T-helper 17 cell (primary cell): ENCODE measurements at regions not wholly inside any gene's neighbourhood (a gene's known extent, or its start where the extent isn't known, plus 50 kb on each side); places are given as distances from the start of the nearest gene placed in this dataset.

Source experiments
- ATAC-seq: fragments of 150-1000 bp; cut with Tn5 transposase; 2 replicates; pipeline ENCODE4 v1.10.0; 2021; ENCODE audit warnings: mild to moderate bottlenecking, moderate library complexity
- DNase-seq, 3 donors: peaks; one replicate each; pipeline versions ENCODE4 v3.0.0 to v3.0.0-alpha.2; 2020 to 2021
- H3K9me3 ChIP-seq: one replicate; pipeline ENCODE4 v1.7.0; 2013; ENCODE audit warnings: low read length, mild to moderate bottlenecking; ENCODE audit not compliant: control insufficient read depth, poor library complexity, severe bottlenecking
- H3K27ac Mint-ChIP-seq: one replicate; pipeline ENCODE4 v1.8.0; 2022; ENCODE audit warnings: mild to moderate bottlenecking, moderate library complexity, mixed read lengths
- H3K27me3 Mint-ChIP-seq: one replicate; pipeline ENCODE4 v1.8.0; 2022; ENCODE audit warnings: mixed read lengths
- H3K36me3 Mint-ChIP-seq: one replicate; pipeline ENCODE4 v1.8.0; 2022; ENCODE audit warnings: low read depth, mixed read lengths
- H3K4me1 Mint-ChIP-seq: one replicate; pipeline ENCODE4 v1.8.0; 2022; ENCODE audit warnings: mild to moderate bottlenecking, mixed read lengths
- H3K4me3 Mint-ChIP-seq: one replicate; pipeline ENCODE4 v1.8.0; 2022; ENCODE audit warnings: mild to moderate bottlenecking, moderate library complexity, mixed read lengths

- Mint-ChIP-seq H3K36me3 (no peaks in the 10 kb centered on the region), H3K4me3 (no peak overlapping the region), H3K27ac (no peak overlapping the region), H3K4me1 (no peaks in the 10 kb centered on the region), H3K27me3 (no peaks in the 10 kb centered on the region)
- H3K9me3 ChIP-seq, result no peaks in the 10 kb centered on the region
- ATAC-seq (no peak), DNase-seq (no peak)
Measured at GRCh38 chr1:195804547-195804946, 803.7 kb downstream of the KCNT2 start.

- no peaks in the 10 kb centered on the region for H3K36me3 Mint-ChIP-seq
- no peak overlapping the region for H3K27ac Mint-ChIP-seq
- no peaks in the 10 kb centered on the region for H3K4me1 Mint-ChIP-seq
- H3K9me3 ChIP-seq, result no peaks in the 10 kb centered on the region
- ATAC-seq, result no peak
- H3K27me3 Mint-ChIP-seq, result no peaks in the 10 kb centered on the region
- H3K4me3 Mint-ChIP-seq, result no peak overlapping the region
- no peak for DNase-seq
Measured at GRCh38 chr1:195799016-195799415, 809.2 kb downstream of the KCNT2 start.

- ATAC-seq (no peak), DNase-seq (no peak)
- no peaks in the 10 kb centered on the region for H3K36me3 Mint-ChIP-seq
- H3K27me3 Mint-ChIP-seq, result no peaks in the 10 kb centered on the region
- H3K4me1 Mint-ChIP-seq, result no peaks in the 10 kb centered on the region
- no peak overlapping the region for H3K4me3 Mint-ChIP-seq
- no peak overlapping the region for H3K27ac Mint-ChIP-seq
- no peaks in the 10 kb centered on the region for H3K9me3 ChIP-seq
Measured at GRCh38 chr1:195794225-195794624, 814.0 kb downstream of the KCNT2 start.

GRCh38 chr1:195791796-195792195 lies 816.4 kb downstream of the KCNT2 start:
- Mint-ChIP-seq H3K27ac (no peak overlapping the region), H3K4me3 (no peak overlapping the region), H3K27me3 (no peaks in the 10 kb centered on the region), H3K36me3 (no peaks in the 10 kb centered on the region), H3K4me1 (no peaks in the 10 kb centered on the region)
- ATAC-seq (no peak), DNase-seq (no peak)
- no peaks in the 10 kb centered on the region for H3K9me3 ChIP-seq

GRCh38 chr1:195790514-195791168 lies 817.6 kb downstream of the KCNT2 start:
- H3K27ac Mint-ChIP-seq, result no peak overlapping the region
- DNase-seq (no peak), ATAC-seq (no peak)
- no peaks in the 10 kb centered on the region for H3K36me3 Mint-ChIP-seq
- no peaks in the 10 kb centered on the region for H3K27me3 Mint-ChIP-seq
- no peaks in the 10 kb centered on the region for H3K4me1 Mint-ChIP-seq
- no peak overlapping the region for H3K4me3 Mint-ChIP-seq
- H3K9me3 ChIP-seq, result no peaks in the 10 kb centered on the region

- no peaks in the 10 kb centered on the region for H3K9me3 ChIP-seq
- Mint-ChIP-seq H3K4me1 (no peaks in the 10 kb centered on the region), H3K4me3 (no peak overlapping the region), H3K27ac (no peak overlapping the region), H3K36me3 (no peaks in the 10 kb centered on the region), H3K27me3 (no peaks in the 10 kb centered on the region)
- ATAC-seq (no peak), DNase-seq (no peak)
Measured at GRCh38 chr1:195789321-195789720, 818.9 kb downstream of the KCNT2 start.

- Mint-ChIP-seq H3K36me3 (no peaks in the 10 kb centered on the region), H3K27ac (no peak overlapping the region), H3K27me3 (no peaks in the 10 kb centered on the region), H3K4me3 (no peak overlapping the region), H3K4me1 (no peaks in the 10 kb centered on the region)
- H3K9me3 ChIP-seq, result no peaks in the 10 kb centered on the region
- DNase-seq, result no peak
- no peak for ATAC-seq
Measured at GRCh38 chr1:195788721-195789120, 819.5 kb downstream of the KCNT2 start.

GRCh38 chr1:195785830-195786229 lies 822.4 kb downstream of the KCNT2 start:
- no peak overlapping the region for H3K4me3 Mint-ChIP-seq
- H3K4me1 Mint-ChIP-seq, result no peaks in the 10 kb centered on the region
- H3K36me3 Mint-ChIP-seq, result no peaks in the 10 kb centered on the region
- no peak overlapping the region for H3K27ac Mint-ChIP-seq
- no peaks in the 10 kb centered on the region for H3K27me3 Mint-ChIP-seq
- ATAC-seq, result no peak
- DNase-seq, result no peak
- H3K9me3 ChIP-seq, result no peaks in the 10 kb centered on the region

- no peak for DNase-seq
- Mint-ChIP-seq H3K4me3 (no peak overlapping the region), H3K27ac (no peak overlapping the region), H3K4me1 (no peaks in the 10 kb centered on the region), H3K27me3 (no peaks in the 10 kb centered on the region), H3K36me3 (no peaks in the 10 kb centered on the region)
- H3K9me3 ChIP-seq, result no peaks in the 10 kb centered on the region
- ATAC-seq, result no peak
Measured at GRCh38 chr1:195773931-195774330, 834.3 kb downstream of the KCNT2 start.

- H3K4me1 Mint-ChIP-seq, result no peaks in the 10 kb centered on the region
- DNase-seq (no peak), ATAC-seq (no peak)
- H3K36me3 Mint-ChIP-seq, result no peaks in the 10 kb centered on the region
- no peaks in the 10 kb centered on the region for H3K27me3 Mint-ChIP-seq
- no peak overlapping the region for H3K27ac Mint-ChIP-seq
- no peaks in the 10 kb centered on the region for H3K9me3 ChIP-seq
- H3K4me3 Mint-ChIP-seq, result no peak overlapping the region
Measured at GRCh38 chr1:195769461-195769860, 838.8 kb downstream of the KCNT2 start.

- Mint-ChIP-seq H3K36me3 (no peaks in the 10 kb centered on the region), H3K4me1 (no peaks in the 10 kb centered on the region), H3K27ac (no peak overlapping the region), H3K27me3 (no peaks in the 10 kb centered on the region), H3K4me3 (no peak overlapping the region)
- no peak for ATAC-seq
- no peaks in the 10 kb centered on the region for H3K9me3 ChIP-seq
- DNase-seq, result no peak
Measured at GRCh38 chr1:195768936-195769335, 839.3 kb downstream of the KCNT2 start.

- Mint-ChIP-seq H3K36me3 (no peaks in the 10 kb centered on the region), H3K4me1 (no peaks in the 10 kb centered on the region), H3K4me3 (no peak overlapping the region), H3K27ac (no peak overlapping the region), H3K27me3 (no peaks in the 10 kb centered on the region)
- DNase-seq, result no peak
- no peak for ATAC-seq
- H3K9me3 ChIP-seq, result no peaks in the 10 kb centered on the region
Measured at GRCh38 chr1:195768377-195768776, 839.9 kb downstream of the KCNT2 start.

GRCh38 chr1:195766709-195767108 lies 841.5 kb downstream of the KCNT2 start:
- no peak overlapping the region for H3K27ac Mint-ChIP-seq
- H3K4me1 Mint-ChIP-seq, result no peaks in the 10 kb centered on the region
- DNase-seq (no peak), ATAC-seq (no peak)
- H3K4me3 Mint-ChIP-seq, result no peak overlapping the region
- no peaks in the 10 kb centered on the region for H3K9me3 ChIP-seq
- no peaks in the 10 kb centered on the region for H3K36me3 Mint-ChIP-seq
- H3K27me3 Mint-ChIP-seq, result no peaks in the 10 kb centered on the region

GRCh38 chr1:195765099-195765498 lies 843.1 kb downstream of the KCNT2 start:
- no peaks in the 10 kb centered on the region for H3K27me3 Mint-ChIP-seq
- no peaks in the 10 kb centered on the region for H3K9me3 ChIP-seq
- H3K4me3 Mint-ChIP-seq, result no peak overlapping the region
- H3K4me1 Mint-ChIP-seq, result no peaks in the 10 kb centered on the region
- H3K27ac Mint-ChIP-seq, result no peak overlapping the region
- no peaks in the 10 kb centered on the region for H3K36me3 Mint-ChIP-seq
- no peak for ATAC-seq
- no peak for DNase-seq
